ENCODE measurements at regions not wholly inside any gene's neighbourhood (a gene's known extent, or its start where the extent isn't known, plus 50 kb on each side); places are given as distances from the start of the nearest gene placed in this dataset.
"Not testable (repeated sequence)": the region's sequence is repeated elsewhere in the genome, so short reads cannot be mapped to it uniquely, and the experiment has no call there.

GRCh38 chr3:102905811-102906210, 471.0 kb downstream of the ZPLD1 start:
- DNase-seq, result no peak

DNA sequence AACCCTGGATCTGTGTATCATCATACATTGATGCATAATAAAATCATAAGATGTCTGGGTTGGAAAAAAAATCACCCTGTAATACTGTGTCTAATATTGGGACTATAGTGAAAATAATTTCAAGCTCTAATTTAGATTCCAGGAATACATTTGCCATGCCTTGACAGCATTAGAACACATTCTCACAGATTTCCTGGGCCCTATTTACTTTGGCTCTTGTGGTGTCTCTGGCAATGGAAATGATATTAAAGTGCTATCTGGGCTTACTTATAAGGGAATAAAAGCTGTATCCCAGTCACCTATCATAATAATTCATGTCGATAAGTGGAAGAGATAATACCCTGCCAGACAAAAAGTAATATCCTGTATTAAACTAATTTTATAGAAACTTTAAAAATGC, 472.0 kb downstream of the ZPLD1 start:
- no peak for DNase-seq

GRCh38 chr3:102909904-102910303, 475.1 kb downstream of the ZPLD1 start:
- DNase-seq, result no peak

- no peak for DNase-seq
Observed at GRCh38 chr3:102916532-102916931, 481.7 kb downstream of the ZPLD1 start.

- no peak for DNase-seq
Observed at GRCh38 chr3:102926618-102927017, 491.8 kb downstream of the ZPLD1 start.

DNA sequence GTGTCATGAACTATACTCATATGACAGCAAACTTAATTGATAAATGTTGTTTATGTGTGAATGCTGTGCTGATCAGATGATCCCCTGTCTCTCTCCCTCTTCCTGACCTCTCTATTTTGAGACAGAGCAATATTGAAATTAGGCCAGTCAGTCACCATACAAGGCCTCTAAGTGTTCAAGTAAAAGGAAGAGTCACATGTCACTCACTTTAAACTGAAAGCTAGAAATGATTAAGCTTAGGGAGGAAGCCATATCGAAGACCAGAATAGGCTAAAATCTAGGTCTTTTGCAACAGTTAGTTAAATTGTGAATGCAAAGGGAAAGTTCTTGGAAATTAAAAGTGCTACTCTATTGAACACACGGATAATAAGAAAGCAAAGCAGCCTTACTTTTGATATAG, 498.6 kb downstream of the ZPLD1 start:
- no peak for DNase-seq

DNA sequence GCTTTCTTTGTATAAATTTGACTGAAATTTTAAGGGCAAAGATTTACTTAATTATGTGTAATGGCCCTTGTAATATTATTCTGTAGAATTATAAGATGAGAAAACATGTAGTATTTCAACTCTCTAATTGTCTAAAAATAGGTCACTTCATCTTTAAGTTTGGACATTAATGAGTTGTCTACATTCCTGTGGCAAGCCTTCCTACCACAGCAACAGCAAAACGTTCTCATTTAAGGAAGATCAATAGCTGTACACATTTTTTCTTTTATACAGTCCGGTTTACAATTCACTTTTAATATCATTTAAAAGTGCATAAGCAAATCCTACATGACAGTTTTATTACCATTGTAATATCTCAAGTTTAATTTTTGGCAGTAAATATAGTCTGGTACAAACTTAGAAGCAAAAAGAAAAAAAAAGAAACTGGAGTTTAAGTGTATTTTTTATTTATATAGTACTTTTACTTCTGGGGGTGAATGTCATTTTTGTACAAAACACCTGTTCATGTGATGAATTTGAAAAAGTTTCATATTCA, 501.8 kb downstream of the ZPLD1 start:
- DNase-seq, result no peak

- no peak for DNase-seq
Observed at GRCh38 chr3:102941786-102942185, 507.0 kb downstream of the ZPLD1 start.

DNA sequence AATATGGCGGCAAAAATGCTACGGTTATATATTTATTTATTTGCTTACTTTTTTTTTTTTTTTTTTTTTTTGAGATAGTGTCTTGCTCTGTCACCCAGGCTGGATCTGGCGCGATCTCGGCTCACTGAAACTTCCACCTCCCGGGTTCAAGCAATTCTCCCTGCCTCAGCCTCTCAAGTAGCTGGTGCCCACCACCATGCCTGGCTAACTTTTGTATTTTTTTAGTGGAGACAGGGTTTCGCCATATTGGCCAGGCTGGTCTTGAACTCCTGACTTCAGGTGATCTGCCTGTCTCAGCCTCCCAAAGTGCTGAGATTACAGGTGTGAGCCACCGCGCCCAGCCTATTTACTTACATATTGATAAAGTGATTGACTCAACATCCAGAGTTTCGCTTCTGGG, 511.6 kb downstream of the ZPLD1 start:
- DNase-seq, result not testable (repeated sequence)

GRCh38 chr3:102972350-102972749, 537.5 kb downstream of the ZPLD1 start:
- no peak for DNase-seq

DNA sequence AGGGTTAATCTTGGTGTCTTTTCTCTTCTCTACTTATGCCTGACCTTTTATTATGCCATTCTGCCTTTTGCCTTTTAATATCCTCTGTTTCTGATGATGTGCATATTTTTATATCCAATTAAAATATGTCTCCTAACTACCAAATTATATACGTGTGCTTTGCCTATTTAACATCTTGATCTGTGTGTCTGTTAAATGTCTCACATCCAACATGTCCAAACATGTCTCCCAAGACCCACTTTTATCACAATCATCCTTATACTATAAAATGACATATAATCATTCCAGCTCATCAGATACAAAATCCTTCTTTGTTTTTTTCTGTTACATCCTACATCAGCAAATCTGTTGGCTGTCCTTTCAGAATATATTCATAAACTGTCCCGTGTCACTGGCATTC, 539.5 kb downstream of the ZPLD1 start:
- no peak for DNase-seq

GRCh38 chr3:102979191-102979590, 544.4 kb downstream of the ZPLD1 start:
- peak in 1 of 3 donors; percentile 34 for DNase-seq

GRCh38 chr3:102979682-102980354, 545.0 kb downstream of the ZPLD1 start:
- peak; percentile 88 to 97 (median 97) for DNase-seq

GRCh38 chr3:102980355-102980696, 545.5 kb downstream of the ZPLD1 start:
- no peak for DNase-seq

- peak in 2 of 3 donors; percentile 31 to 47 for DNase-seq
Observed at GRCh38 chr3:103002425-103003176, 567.8 kb downstream of the ZPLD1 start.

- peak; percentile 7 to 45 (median 21) for DNase-seq
Observed at GRCh38 chr3:103006526-103007183, 571.8 kb downstream of the ZPLD1 start.

DNA sequence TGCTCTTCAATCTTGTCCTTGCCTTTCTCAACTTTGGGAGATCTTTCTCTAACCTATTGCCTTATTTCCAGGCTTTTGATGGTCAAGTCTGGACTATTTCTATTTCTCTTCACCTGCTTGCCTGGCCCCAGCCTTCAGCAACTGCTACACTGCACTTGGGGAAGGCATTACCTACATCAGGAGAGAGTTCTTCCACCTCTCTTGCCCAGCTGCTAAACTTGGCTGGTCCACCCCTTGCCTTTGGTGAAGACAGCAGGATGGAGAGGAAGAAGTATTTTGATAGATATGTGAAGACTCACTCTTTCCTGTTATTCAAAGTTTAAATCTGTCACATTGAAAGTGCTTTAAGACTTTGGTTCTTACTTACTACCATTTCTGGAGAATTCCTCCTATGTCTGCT, 574.8 kb downstream of the ZPLD1 start:
- DNase-seq, result no peak

DNA sequence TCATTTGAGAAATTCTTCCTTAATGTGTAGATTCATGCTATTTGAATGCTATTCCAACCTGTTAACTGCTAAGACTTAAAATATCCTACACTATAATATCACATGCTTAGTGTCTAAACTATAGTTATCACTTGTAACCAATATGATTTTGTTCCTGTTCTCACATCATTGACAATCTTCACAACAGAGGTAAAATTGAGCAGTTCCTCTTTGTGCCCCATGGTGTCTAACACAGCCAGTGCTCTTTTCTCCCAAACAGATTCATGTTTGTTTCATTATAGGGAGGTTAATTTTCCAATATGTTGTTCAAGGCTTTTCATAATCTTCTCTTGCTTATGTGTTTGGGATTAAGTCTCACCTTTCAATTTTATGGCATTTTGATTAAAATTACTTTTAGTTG, 591.1 kb downstream of the ZPLD1 start:
- DNase-seq, result no peak

- DNase-seq, result no peak
Observed at GRCh38 chr3:103033841-103034240, 599.0 kb downstream of the ZPLD1 start.

DNA sequence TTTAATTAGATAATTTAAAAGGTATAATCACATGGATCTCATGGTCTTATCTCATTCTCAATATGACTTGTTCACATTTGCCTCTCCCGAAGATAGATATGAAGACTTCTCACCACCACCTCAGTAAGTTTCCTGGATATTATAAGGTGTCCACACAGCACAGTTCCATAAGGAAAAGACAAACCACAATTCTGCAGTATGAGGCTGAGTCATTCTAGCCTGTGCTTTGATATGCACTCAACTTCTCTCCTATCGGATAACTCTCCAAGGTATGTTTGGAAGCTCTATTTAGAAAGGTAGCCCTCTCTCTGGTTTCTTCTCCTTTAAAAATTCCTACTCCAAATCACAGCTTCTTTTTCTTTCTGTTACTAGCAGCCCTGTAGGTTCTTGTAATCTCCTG, 612.8 kb downstream of the ZPLD1 start:
- DNase-seq, result no peak

GRCh38 chr3:103048068-103048722, 613.4 kb downstream of the ZPLD1 start:
- DNase-seq, result no peak

DNA sequence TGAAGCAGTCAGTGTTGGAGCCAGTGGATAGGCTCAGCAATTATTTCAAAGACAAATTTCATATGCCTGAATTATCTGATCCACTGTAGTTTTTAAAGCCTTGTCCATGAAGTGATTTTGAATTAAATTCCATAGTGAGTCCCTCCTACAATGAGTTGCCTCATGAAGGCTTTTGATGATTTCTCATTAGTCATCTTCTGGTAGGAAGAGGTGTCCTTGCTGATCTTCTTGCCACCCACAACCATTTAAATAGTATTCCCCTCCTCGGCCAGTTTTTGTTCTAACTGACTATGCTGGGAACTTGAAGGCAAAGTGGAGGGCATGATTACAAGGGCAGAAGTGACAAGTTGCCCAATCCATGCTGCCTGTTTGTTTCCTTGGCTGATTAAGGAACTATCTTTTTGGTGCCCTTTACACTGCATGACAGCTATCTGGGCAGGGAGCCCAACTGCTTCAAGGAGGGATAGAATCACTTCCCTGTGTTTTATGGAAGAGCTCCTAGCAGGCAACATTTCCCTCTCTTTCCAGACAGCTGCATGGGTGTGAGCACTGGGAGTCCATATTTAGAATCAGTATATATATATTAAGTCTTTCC, 617.5 kb downstream of the ZPLD1 start:
- peak; percentile 43 to 59 (median 47) for DNase-seq
